GM19240 (cell line): ENCODE measurements at regions not wholly inside any gene's neighbourhood (a gene's known extent, or its start where the extent isn't known, plus 50 kb on each side); places are given as distances from the start of the nearest gene placed in this dataset.

Source experiments
- DNase-seq: peaks from one replicate; pipeline ENCODE4 v3.0.0; 2011; ENCODE audit warnings: low spot score; ENCODE audit not compliant: insufficient read length

- no peak for DNase-seq
Observed at GRCh38 chr20:63072231-63072791, 65.5 kb upstream of the BHLHE23 start.

- no peak for DNase-seq
Observed at GRCh38 chr20:63071541-63072181, 64.9 kb upstream of the BHLHE23 start.

GRCh38 chr20:63070771-63071540 is 64.2 kb upstream of the BHLHE23 start:
- DNase-seq: no peak

- no peak for DNase-seq
Observed at GRCh38 chr20:63070301-63070625, 63.5 kb upstream of the BHLHE23 start.

GRCh38 chr20:63068711-63069367 is 62.1 kb upstream of the BHLHE23 start:
- no peak for DNase-seq

GRCh38 chr20:63067721-63068560 is 61.2 kb upstream of the BHLHE23 start:
- no peak for DNase-seq

- no peak for DNase-seq
Observed at GRCh38 chr20:63067266-63067635, 60.5 kb upstream of the BHLHE23 start.

- DNase-seq: no peak
Observed at GRCh38 chr20:63066506-63067265, 59.9 kb upstream of the BHLHE23 start.

- no peak for DNase-seq
Observed at GRCh38 chr20:63065911-63066310, 59.1 kb upstream of the BHLHE23 start.

GRCh38 chr20:63064745-63065711 is 58.3 kb upstream of the BHLHE23 start:
- DNase-seq: no peak

- no peak for DNase-seq
Observed at GRCh38 chr20:63064310-63064709, 57.5 kb upstream of the BHLHE23 start.

- no peak for DNase-seq
Observed at GRCh38 chr20:63062188-63063140, 55.7 kb upstream of the BHLHE23 start.

GRCh38 chr20:63061771-63062100 is 55.0 kb upstream of the BHLHE23 start:
- DNase-seq: no peak

GRCh38 chr20:63061051-63061770 is 54.4 kb upstream of the BHLHE23 start:
- no peak for DNase-seq

GRCh38 chr20:63060057-63060991 is 53.6 kb upstream of the BHLHE23 start:
- no peak for DNase-seq

- DNase-seq: no peak
Observed at GRCh38 chr20:63059684-63060056, 52.9 kb upstream of the BHLHE23 start.
